ENCODE measurements at regions not wholly inside any gene's neighbourhood (a gene's known extent, or its start where the extent isn't known, plus 50 kb on each side); places are given as distances from the start of the nearest gene placed in this dataset.

GRCh38 chr15:39299486-39300267 lies 281.2 kb upstream of the THBS1 start:
- Mint-ChIP-seq H3K4me3 (no peak overlapping the region), H3K36me3 (ENCODE audit: low read depth) (no peaks in the 10 kb centered on the region), H3K9me3 (no peaks in the 10 kb centered on the region), H3K4me1 (no peaks in the 10 kb centered on the region), H3K27ac (no peak overlapping the region), H3K27me3 (ENCODE audit: low read depth, poor library complexity) (peaks cover 4% of the 10 kb centered on the region)
- TF ChIP-seq, protein P1, sequence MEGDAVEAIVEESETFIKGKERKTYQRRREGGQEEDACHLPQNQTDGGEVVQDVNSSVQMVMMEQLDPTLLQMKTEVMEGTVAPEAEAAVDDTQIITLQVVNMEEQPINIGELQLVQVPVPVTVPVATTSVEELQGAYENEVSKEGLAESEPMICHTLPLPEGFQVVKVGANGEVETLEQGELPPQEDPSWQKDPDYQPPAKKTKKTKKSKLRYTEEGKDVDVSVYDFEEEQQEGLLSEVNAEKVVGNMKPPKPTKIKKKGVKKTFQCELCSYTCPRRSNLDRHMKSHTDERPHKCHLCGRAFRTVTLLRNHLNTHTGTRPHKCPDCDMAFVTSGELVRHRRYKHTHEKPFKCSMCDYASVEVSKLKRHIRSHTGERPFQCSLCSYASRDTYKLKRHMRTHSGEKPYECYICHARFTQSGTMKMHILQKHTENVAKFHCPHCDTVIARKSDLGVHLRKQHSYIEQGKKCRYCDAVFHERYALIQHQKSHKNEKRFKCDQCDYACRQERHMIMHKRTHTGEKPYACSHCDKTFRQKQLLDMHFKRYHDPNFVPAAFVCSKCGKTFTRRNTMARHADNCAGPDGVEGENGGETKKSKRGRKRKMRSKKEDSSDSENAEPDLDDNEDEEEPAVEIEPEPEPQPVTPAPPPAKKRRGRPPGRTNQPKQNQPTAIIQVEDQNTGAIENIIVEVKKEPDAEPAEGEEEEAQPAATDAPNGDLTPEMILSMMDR (IDR thresholded peaks at IDR 0.05), result no peak
- DNase-seq, result no peak

GRCh38 chr15:39300451-39301153 lies 280.3 kb upstream of the THBS1 start:
- H3K4me3 Mint-ChIP-seq, result no peak overlapping the region
- no peak overlapping the region for H3K27ac Mint-ChIP-seq
- TF ChIP-seq, protein P1 (IDR thresholded peaks at IDR 0.05), result no peak
- no peaks in the 10 kb centered on the region for H3K4me1 Mint-ChIP-seq
- DNase-seq, result no peak
- no peaks in the 10 kb centered on the region for H3K36me3 Mint-ChIP-seq (ENCODE audit: low read depth)
- H3K9me3 Mint-ChIP-seq, result no peaks in the 10 kb centered on the region
- peaks cover 4% of the 10 kb centered on the region for H3K27me3 Mint-ChIP-seq (ENCODE audit: low read depth, poor library complexity)

- Mint-ChIP-seq H3K36me3 (ENCODE audit: low read depth) (no peaks in the 10 kb centered on the region), H3K9me3 (peaks cover 7% of the 10 kb centered on the region), H3K4me1 (no peaks in the 10 kb centered on the region), H3K4me3 (no peak overlapping the region), H3K27ac (no peak overlapping the region), H3K27me3 (ENCODE audit: low read depth, poor library complexity) (peaks cover 4% of the 10 kb centered on the region)
- TF ChIP-seq, protein P1 (IDR thresholded peaks at IDR 0.05), result no peak
- no peak for DNase-seq
Measured at GRCh38 chr15:39301589-39301999, 279.3 kb upstream of the THBS1 start.

GRCh38 chr15:39302936-39303335 lies 277.9 kb upstream of the THBS1 start:
- no peak for DNase-seq
- Mint-ChIP-seq H3K27me3 (ENCODE audit: low read depth, poor library complexity) (peaks cover 4% of the 10 kb centered on the region), H3K9me3 (peaks cover 17% of the 10 kb centered on the region), H3K27ac (no peak overlapping the region), H3K4me1 (no peaks in the 10 kb centered on the region), H3K36me3 (ENCODE audit: low read depth) (peaks cover 7% of the 10 kb centered on the region), H3K4me3 (no peak overlapping the region)
- TF ChIP-seq, protein P1 (IDR thresholded peaks at IDR 0.05), result no peak

DNA sequence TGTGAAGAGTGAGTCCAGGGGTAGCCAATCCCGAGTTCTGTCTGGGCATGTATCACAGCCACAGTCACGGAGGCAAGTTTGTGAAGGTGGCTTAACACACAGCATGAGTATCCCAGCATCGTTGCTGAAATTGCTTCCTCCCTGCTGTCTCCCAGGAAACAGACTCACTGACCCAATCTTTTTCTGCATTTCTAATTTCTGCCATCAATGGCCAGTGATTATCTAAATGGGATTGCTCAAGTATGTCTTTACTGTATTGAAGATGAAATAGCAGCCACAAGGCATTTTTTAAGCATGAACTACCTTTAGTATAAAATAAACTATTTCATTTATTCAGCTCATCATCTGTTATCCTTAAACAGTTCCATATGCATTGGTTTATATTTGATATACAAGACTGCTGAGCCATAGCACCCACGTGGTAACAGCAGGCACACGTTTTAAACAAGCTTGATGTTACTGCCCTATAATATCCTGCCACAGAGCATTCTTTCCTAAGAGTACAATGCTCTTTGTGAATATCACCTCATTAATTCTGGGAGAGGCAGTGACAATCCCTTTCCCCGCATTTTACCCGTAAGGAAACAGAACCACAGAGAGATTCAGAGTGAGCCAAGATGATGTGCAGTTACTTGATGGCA lies 276.6 kb upstream of the THBS1 start:
- TF ChIP-seq, protein P1 (IDR thresholded peaks at IDR 0.05), result no peak
- H3K4me1 Mint-ChIP-seq, result no peaks in the 10 kb centered on the region
- no peak overlapping the region for H3K4me3 Mint-ChIP-seq
- peaks cover 7% of the 10 kb centered on the region for H3K27me3 Mint-ChIP-seq (ENCODE audit: low read depth, poor library complexity)
- peaks cover 24% of the 10 kb centered on the region for H3K9me3 Mint-ChIP-seq
- no peak for DNase-seq
- H3K27ac Mint-ChIP-seq, result no peak overlapping the region
- H3K36me3 Mint-ChIP-seq (ENCODE audit: low read depth), result peaks cover 7% of the 10 kb centered on the region

Data from nephron progenitor cell (in vitro differentiated cells).